Fibroblast of lung (primary cell): ENCODE measurements at regions not wholly inside any gene's neighbourhood (a gene's known extent, or its start where the extent isn't known, plus 50 kb on each side); places are given as distances from the start of the nearest gene placed in this dataset.

ENCODE experiments used
- DNase-seq, 2 donors: peaks; one replicate each; pipeline versions ENCODE4 v3.0.0 to v3.0.0-alpha.2; 2010; ENCODE audit warnings: low read depth in 2 of 2
- H2AFZ ChIP-seq: 2 replicates; pipeline ENCODE4 v1.5.1; 2012; ENCODE audit warnings: low read length, control low read depth, inconsistent platforms
- H3K27ac ChIP-seq: 2 replicates; pipeline ENCODE4 v1.5.1; 2011; ENCODE audit warnings: low read length, control low read depth; ENCODE audit not compliant: insufficient read depth
- H3K27me3 ChIP-seq: 2 replicates; pipeline ENCODE4 v1.5.1; 2011; ENCODE audit warnings: mild to moderate bottlenecking, low read length; ENCODE audit not compliant: control insufficient read depth, insufficient read depth
- H3K36me3 ChIP-seq: 2 replicates; pipeline ENCODE4 v1.5.1; 2011; ENCODE audit warnings: low read length; ENCODE audit not compliant: control insufficient read depth, insufficient read depth
- H3K4me1 ChIP-seq: 2 replicates; pipeline ENCODE4 v1.5.1; 2011; ENCODE audit warnings: low read length; ENCODE audit not compliant: control insufficient read depth, insufficient read depth; ENCODE audit errors: extremely low read depth
- H3K4me2 ChIP-seq: 2 replicates; pipeline ENCODE4 v1.5.1; 2011; ENCODE audit warnings: low read length, control low read depth; ENCODE audit not compliant: insufficient read depth; ENCODE audit errors: extremely low read depth
- H3K4me3 ChIP-seq, 4 experiments: fragments of 200-600 bp in 1 of 4; sonication (generic) in 1 of 4; replicated peaks in 1 of 4; 2 replicates each; pipeline ENCODE4 v1.5.1; 2011 to 2016; ENCODE audit warnings: low read length in 4 of 4, low read depth in 3 of 4, mild to moderate bottlenecking in 3 of 4, control low read depth in 2 of 4, inconsistent platforms in 1 of 4, mixed read lengths in 1 of 4; ENCODE audit not compliant: insufficient read depth in 1 of 4; ENCODE audit errors: control extremely low read depth in 1 of 4
- H3K79me2 ChIP-seq: 2 replicates; pipeline ENCODE4 v1.5.1; 2012; ENCODE audit warnings: mild to moderate bottlenecking, low read length, inconsistent platforms; ENCODE audit not compliant: control insufficient read depth, insufficient read depth
- H3K9ac ChIP-seq: 2 replicates; pipeline ENCODE4 v1.5.1; 2011; ENCODE audit warnings: mild to moderate bottlenecking, low read length, control low read depth; ENCODE audit not compliant: insufficient read depth
- H3K9me3 ChIP-seq: 2 replicates; pipeline ENCODE4 v1.5.1; 2012; ENCODE audit warnings: low read depth, low read length; ENCODE audit not compliant: control insufficient read depth, insufficient read depth
- H4K20me1 ChIP-seq: 2 replicates; pipeline ENCODE4 v1.5.1; 2011; ENCODE audit warnings: low read length; ENCODE audit not compliant: control insufficient read depth, insufficient read depth; ENCODE audit errors: extremely low read depth
- CTCF ChIP-seq, 2 donors: IDR thresholded peaks in 1 of 2; conservative IDR thresholded peaks in 1 of 2; 1 replicate in 1 of 2; 2 replicates in 1 of 2; pipeline ENCODE4 v1.5.1; 2011 to 2012; ENCODE audit warnings: low read length in 2 of 2, control low read depth in 1 of 2, inconsistent platforms in 1 of 2, low read depth in 1 of 2, mild to moderate bottlenecking in 1 of 2
- EZH2 ChIP-seq: IDR thresholded peaks from 2 replicates; pipeline ENCODE4 v1.5.1; 2012; ENCODE audit warnings: low read length, control low read depth, mild to moderate bottlenecking; ENCODE audit errors: missing control alignments

GRCh38 chr4:117370944-117371668 is 285.7 kb upstream of the TRAM1L1 start:
- H3K27ac ChIP-seq, result no peak overlapping the region
- no peaks in the 10 kb centered on the region for H4K20me1 ChIP-seq
- H3K9ac ChIP-seq, result no peak overlapping the region
- no peaks in the 10 kb centered on the region for H3K9me3 ChIP-seq
- no peaks in the 10 kb centered on the region for H3K36me3 ChIP-seq
- TF ChIP-seq CTCF (conservative IDR thresholded peaks at IDR 0.05 in 1 of 2, IDR thresholded peaks at IDR 0.05 in 1 of 2; ENCODE audit: low read depth in 1 of 2, low read length in 2 of 2) (no peak), EZH2 (no peak)
- no peaks in the 10 kb centered on the region for H3K4me1 ChIP-seq
- H3K4me2 ChIP-seq, result no peak overlapping the region
- DNase-seq, result no peak
- H3K4me3 ChIP-seq, result no peak overlapping the region
- no peak overlapping the region for H2AFZ ChIP-seq
- no peaks in the 10 kb centered on the region for H3K27me3 ChIP-seq
- H3K79me2 ChIP-seq, result no peaks in the 10 kb centered on the region

- Histone ChIP-seq H3K79me2 (no peaks in the 10 kb centered on the region), H3K4me3 (no peak overlapping the region), H3K4me2 (no peak overlapping the region), H4K20me1 (no peaks in the 10 kb centered on the region), H3K4me1 (no peaks in the 10 kb centered on the region), H3K27me3 (no peaks in the 10 kb centered on the region), H3K27ac (no peak overlapping the region), H3K36me3 (no peaks in the 10 kb centered on the region), H3K9ac (no peak overlapping the region), H3K9me3 (no peaks in the 10 kb centered on the region), H2AFZ (no peak overlapping the region)
- DNase-seq, result peak in 1 of 2 donors; percentile 63
- no peak for TF ChIP-seq EZH2
- TF ChIP-seq CTCF (conservative IDR thresholded peaks at IDR 0.05 in 1 of 2, IDR thresholded peaks at IDR 0.05 in 1 of 2; ENCODE audit: low read depth in 1 of 2, low read length in 2 of 2), result no peak
Observed at GRCh38 chr4:117375101-117375500, 289.7 kb upstream of the TRAM1L1 start.

GRCh38 chr4:117376692-117377091 is 291.3 kb upstream of the TRAM1L1 start:
- H3K4me3 ChIP-seq, result no peak overlapping the region
- H3K27me3 ChIP-seq, result no peaks in the 10 kb centered on the region
- H3K9me3 ChIP-seq, result no peaks in the 10 kb centered on the region
- H3K4me1 ChIP-seq, result no peaks in the 10 kb centered on the region
- H3K36me3 ChIP-seq, result no peaks in the 10 kb centered on the region
- TF ChIP-seq EZH2 (no peak), CTCF (conservative IDR thresholded peaks at IDR 0.05 in 1 of 2, IDR thresholded peaks at IDR 0.05 in 1 of 2; ENCODE audit: low read depth in 1 of 2, low read length in 2 of 2) (no peak)
- H3K79me2 ChIP-seq, result no peaks in the 10 kb centered on the region
- DNase-seq, result no peak
- H2AFZ ChIP-seq, result no peak overlapping the region
- H3K4me2 ChIP-seq, result no peak overlapping the region
- H3K9ac ChIP-seq, result no peak overlapping the region
- no peak overlapping the region for H3K27ac ChIP-seq
- H4K20me1 ChIP-seq, result no peaks in the 10 kb centered on the region
